HG03196 (cell line): ENCODE measurements at regions not wholly inside any gene's neighbourhood (a gene's known extent, or its start where the extent isn't known, plus 50 kb on each side); places are given as distances from the start of the nearest gene placed in this dataset.
"Not testable (repeated sequence)": the region's sequence is repeated elsewhere in the genome, so short reads cannot be mapped to it uniquely, and the experiment has no call there.

Source experiments
- ATAC-seq: cut with Tn5 transposase; IDR thresholded peaks from one replicate; pipeline ENCODE4 v1.9.1; 2021; ENCODE audit not compliant: unreplicated experiment

DNA sequence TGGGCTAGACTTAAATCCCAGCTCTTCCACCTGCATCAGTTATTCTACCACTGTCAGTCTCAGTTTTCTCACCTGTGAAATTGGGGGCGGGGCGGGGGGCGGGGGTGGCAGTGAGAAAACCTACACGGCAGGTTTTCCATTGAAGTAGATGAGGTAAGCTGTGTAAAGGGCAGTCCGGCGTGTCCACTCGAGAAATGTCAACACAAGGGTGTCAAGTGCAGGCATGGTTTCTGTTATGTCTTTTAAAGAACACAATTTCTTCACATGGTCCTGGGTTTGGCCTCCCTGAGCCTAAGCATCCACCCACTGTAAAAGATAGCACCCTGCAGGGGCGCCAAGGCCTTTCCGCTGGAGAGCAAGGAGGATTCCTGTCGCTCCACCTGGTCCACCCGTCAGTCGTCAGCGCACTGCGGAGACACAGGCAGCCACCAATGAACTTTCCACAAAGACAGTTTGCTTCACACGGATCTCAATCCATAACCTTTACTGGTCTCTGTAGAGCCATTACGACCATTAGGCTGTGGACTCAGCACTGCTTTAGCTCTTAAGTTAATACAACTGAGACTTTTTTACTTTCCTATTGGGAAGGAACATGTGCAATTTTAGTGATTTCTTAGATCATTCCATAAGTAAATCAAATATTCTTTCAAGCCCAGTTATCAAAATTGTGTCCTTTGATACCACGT is 99.5 kb upstream of the FOXB1 start:
- no peak for ATAC-seq

DNA sequence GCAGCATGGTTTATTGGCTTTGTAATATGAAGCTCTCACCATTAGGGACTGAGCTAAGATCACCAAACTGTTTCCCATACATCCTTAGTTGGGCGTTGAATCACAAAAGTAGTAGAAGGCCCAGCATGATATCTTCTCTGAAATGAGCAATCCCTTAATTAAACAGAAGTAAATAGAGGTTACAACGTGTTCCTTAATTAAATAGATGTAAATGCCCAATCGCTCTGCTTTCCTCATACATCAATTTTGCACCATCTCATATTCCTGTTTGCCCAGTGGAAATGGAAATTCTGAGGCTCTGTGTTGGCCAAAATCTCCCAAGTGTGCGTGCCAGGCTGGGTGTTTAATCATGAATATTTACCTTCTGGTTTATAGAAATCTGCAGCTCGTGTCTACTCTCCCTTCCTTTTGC is 107.4 kb upstream of the FOXB1 start:
- ATAC-seq, result no peak

- ATAC-seq, result no peak
These were observed 109.3 kb upstream of the FOXB1 start for GRCh38 chr15:59894835-59895234.

DNA sequence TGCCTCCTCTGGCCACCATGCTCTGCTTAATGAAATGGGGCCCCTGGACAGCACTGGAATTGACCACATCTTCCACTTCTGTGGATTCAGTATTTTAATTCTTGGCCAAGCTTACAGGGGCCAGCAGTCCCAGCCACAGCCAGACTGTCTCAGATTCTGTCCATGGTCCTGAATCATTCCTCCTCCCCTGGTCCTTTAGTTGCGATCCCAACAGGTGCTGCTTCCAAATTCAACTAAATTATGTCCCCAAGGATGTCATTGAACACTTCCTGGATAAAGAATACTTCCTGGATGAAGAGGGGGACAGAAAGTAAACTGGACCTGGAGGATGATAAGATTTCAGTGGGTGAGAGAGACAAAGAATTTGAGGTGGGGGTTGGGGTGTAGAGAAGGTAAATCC is 111.1 kb upstream of the FOXB1 start:
- no peak for ATAC-seq

DNA sequence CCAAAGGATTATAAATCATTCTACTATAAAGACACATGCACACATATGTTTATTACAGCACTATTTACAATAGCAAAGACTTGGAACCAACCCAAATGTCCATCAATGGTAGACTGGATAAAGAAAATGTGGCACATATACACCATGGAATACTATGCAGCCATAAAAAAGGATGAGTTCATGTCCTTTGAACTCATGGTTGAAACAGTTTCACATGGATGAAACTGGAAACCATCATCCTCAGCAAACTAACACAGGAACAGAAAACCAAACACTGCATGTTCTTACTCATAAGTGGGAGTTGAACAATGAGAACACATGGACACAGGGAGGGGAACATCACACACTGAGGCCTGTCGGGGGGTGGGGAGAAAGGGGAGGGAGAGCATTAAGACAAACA is 116.2 kb upstream of the FOXB1 start:
- not testable (repeated sequence) for ATAC-seq

GRCh38 chr15:59887211-59887610 is 116.9 kb upstream of the FOXB1 start:
- no peak for ATAC-seq

DNA sequence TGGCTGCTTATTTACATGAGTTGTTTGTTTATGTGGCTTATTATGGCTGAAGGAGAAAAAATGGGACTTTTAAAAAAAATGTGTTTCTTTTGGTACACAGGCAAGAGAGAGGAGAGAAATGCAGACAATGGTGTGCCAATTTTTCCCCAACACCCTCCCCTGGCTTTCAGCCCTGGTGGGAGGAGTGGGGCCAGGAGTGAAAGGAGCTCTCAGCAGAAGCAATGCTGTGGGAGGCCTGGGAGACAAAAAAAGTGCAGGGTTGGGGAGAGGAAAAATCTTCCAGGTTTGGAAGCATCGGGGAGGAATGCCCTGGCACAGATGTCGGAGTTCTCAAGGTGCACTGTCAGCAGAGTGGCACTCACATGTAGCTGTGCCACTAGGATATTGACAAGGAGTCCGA is 117.7 kb upstream of the FOXB1 start:
- no peak for ATAC-seq

GRCh38 chr15:59885832-59886231 is 118.3 kb upstream of the FOXB1 start:
- ATAC-seq, result no peak

GRCh38 chr15:59879506-59880265 is 124.4 kb upstream of the FOXB1 start:
- no peak for ATAC-seq

DNA sequence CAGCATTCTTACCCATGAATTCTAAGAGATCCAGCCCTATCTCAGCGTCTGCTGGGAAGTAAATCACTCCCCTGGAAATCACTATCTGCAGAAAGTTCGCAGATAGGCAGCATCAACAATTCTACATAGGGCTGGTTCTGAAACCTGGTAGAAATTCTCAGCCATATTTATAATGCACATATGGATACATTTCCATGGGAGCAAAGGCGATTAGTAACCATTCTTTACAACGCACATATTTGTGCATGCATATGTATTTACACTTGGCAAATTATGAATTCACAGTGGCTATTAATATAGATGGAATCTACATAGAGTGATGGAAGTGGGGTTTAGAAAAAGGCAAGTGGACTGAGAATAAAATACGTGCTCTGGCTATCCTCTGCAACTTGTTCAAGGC is 128.0 kb upstream of the FOXB1 start:
- no peak for ATAC-seq

GRCh38 chr15:59873644-59874272 is 130.4 kb upstream of the FOXB1 start:
- no peak for ATAC-seq

DNA sequence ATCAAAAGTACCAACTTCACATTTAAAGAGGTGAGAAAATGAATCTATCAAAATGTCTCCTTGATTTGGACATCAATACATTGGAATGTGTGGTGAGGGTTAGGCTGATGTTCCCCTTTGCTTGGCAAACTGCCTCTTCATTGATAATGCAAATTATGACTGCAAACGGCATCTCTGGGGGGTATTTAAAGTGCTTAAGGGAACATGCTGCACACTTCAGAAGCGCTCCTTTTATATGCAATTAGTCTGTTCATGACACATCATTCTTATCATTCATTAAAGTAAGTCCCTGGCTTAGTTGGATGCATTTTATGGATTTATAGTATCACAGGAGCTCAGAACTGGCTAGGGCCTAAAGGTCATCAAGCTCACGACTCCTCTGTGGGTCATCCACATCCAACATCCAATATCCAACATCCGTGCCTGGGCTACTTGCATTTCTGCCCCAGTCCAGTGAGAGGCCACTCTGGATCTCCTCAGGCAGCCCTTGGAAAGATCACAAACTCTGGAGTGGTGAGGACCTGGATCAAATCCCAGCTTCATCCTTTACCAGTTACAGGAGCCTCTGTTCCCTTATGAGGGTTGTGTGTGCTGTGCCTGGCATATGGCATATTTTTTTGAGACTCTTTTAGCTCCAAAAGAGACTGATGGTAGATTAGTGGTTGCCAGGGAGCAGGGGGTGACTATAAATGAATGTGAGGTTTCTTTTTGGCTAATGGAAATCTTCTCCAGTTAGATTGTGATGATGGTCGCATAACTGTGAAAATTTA is 136.8 kb upstream of the FOXB1 start:
- no peak for ATAC-seq

DNA sequence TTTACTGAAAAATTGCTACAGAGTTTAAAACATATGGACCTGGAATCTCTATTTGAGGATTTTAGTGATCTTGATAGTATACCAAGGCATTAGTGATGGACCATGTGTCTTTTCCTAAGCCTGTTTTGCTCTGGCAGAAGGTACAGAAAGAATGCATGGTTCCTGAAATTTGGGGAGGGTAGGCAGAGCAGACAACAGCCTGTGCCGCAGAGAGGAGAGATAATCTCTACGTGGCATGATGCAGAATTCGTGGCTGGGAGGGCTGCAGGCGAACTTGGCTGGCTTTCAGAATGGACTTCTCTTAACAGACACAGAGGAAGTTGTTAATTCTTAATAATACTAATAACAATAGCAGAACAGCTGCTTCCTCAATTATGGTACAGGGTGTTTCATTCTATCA is 137.5 kb upstream of the FOXB1 start:
- ATAC-seq, result no peak

GRCh38 chr15:59862191-59863155 is 141.6 kb upstream of the FOXB1 start:
- no peak for ATAC-seq

- ATAC-seq, result no peak
These were observed 156.1 kb upstream of the FOXB1 start for GRCh38 chr15:59847968-59848367.

DNA sequence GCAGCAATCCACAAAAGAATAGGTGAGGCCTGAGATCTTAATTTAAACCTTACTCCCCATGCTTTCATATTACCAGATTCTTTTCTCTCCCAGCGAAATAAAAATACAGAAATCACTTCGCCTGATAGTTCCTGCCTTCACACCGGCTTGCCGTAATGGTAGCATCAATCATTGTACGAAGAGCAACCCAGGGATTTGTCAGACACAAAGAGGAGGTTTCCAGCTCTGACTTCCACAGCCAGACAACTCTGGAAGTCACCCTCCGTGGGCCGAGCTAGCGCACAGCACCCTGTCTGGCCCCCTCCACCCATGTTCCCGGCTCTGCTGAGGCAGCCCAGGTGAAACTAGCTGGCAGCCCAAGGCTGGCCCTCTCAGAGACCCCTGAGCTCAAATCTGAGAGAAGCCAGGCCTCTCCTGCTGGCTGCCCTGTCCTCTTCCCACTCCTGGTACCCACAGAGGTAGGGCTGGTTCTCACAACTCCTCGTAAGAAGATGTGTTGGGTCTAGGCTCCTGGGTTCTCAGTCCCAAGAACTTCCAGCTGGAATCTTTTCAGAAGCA is 156.9 kb upstream of the BNIP2 start:
- no peak for ATAC-seq

- ATAC-seq, result no peak
These were observed 154.5 kb upstream of the BNIP2 start for GRCh38 chr15:59843609-59844008.

- ATAC-seq, result no peak
These were observed 151.9 kb upstream of the BNIP2 start for GRCh38 chr15:59841036-59841435.

DNA sequence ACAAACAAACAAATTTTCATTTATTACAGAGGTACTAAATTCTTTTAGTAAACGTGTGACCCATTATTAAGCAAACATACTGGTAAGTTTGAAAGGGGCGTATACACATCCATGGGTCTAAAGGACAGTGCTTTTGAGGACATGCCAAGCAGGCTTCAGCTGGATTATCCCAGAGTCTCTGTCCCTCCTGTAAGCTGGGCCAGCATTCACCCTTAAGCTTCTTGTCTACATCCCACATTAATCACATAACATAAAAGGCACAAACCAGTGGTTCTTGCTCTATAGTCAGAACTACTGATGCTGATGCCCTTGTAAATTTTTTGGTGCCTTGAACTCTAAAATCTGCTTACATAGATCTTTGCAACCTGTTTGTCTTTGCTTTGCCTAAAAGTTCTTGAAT is 150.8 kb upstream of the BNIP2 start:
- ATAC-seq, result no peak

DNA sequence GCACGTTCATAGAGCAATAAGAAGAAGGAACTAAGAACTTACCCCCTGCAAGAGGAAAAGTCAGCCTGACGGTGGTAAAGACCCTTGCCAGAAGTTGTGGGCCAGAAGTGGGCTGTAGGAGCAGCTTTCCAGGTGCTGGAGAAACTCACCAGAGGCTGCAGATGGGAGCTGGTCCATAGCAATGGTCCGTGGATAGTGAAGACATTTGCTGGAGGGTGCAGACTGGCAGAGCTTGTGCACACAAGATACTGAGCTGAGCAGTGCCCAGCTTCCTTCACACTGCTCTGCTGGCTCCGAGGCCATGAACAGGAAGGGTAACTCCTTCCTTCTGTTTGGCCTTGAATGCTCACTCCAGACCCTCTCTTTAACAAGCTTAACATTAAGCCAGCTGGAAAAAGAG is 149.8 kb upstream of the BNIP2 start:
- no peak for ATAC-seq
